CD4-positive, alpha-beta T cell treated with Interleukin-4 for 1 hour (primary cell): ENCODE measurements at regions not wholly inside any gene's neighbourhood (a gene's known extent, or its start where the extent isn't known, plus 50 kb on each side); places are given as distances from the start of the nearest gene placed in this dataset.
A peak's percentile ranks its signal among the peaks of the same experiment; 100 is the strongest.

ENCODE experiments used
- DNase-seq, 2 donors: peaks; one replicate each; pipeline ENCODE4 v3.0.0-alpha.2; 2020 to 2022

- no peak for DNase-seq
These were observed 52.9 kb downstream of the FRMPD3 start for GRCh38 chrX:107502316-107502715.

- no peak for DNase-seq
These were observed 54.6 kb downstream of the FRMPD3 start for GRCh38 chrX:107504006-107504405.

GRCh38 chrX:107505223-107505622 is 55.8 kb downstream of the FRMPD3 start:
- DNase-seq: no peak

GRCh38 chrX:107506596-107507031 is 57.2 kb downstream of the FRMPD3 start:
- no peak for DNase-seq

- no peak for DNase-seq
These were observed 57.8 kb downstream of the FRMPD3 start for GRCh38 chrX:107507093-107507743.

GRCh38 chrX:107507744-107508117 is 58.3 kb downstream of the FRMPD3 start:
- DNase-seq: no peak

- DNase-seq: no peak
These were observed 59.5 kb downstream of the FRMPD3 start for GRCh38 chrX:107508925-107509324.

- no peak for DNase-seq
These were observed 65.5 kb downstream of the FRMPD3 start for GRCh38 chrX:107514944-107515343.

- DNase-seq: no peak
These were observed 72.6 kb downstream of the FRMPD3 start for GRCh38 chrX:107521877-107522586.

GRCh38 chrX:107522901-107523300 is 73.4 kb downstream of the FRMPD3 start:
- DNase-seq: no peak

GRCh38 chrX:107526141-107526540 is 76.7 kb downstream of the FRMPD3 start:
- no peak for DNase-seq

- no peak for DNase-seq
These were observed 80.7 kb downstream of the FRMPD3 start for GRCh38 chrX:107530141-107530540.

- peak; percentile 22 to 48 for DNase-seq
These were observed 88.4 kb downstream of the FRMPD3 start for GRCh38 chrX:107537815-107538214.

GRCh38 chrX:107541244-107541643 is 87.1 kb upstream of the PRPS1 start:
- DNase-seq: no peak

- DNase-seq: no peak
These were observed 86.3 kb upstream of the PRPS1 start for GRCh38 chrX:107542040-107542439.

GRCh38 chrX:107542500-107542899 is 85.8 kb upstream of the PRPS1 start:
- DNase-seq: no peak

- no peak for DNase-seq
These were observed 80.7 kb upstream of the PRPS1 start for GRCh38 chrX:107547621-107548020.

GRCh38 chrX:107548775-107549174 is 79.5 kb upstream of the PRPS1 start:
- DNase-seq: no peak

- DNase-seq: peak in 1 of 2 donors; percentile 39
These were observed 78.8 kb upstream of the PRPS1 start for GRCh38 chrX:107549504-107549903.

GRCh38 chrX:107551546-107551945 is 76.8 kb upstream of the PRPS1 start:
- DNase-seq: no peak

- no peak for DNase-seq
These were observed 75.4 kb upstream of the PRPS1 start for GRCh38 chrX:107552930-107553329.

- no peak for DNase-seq
These were observed 71.3 kb upstream of the PRPS1 start for GRCh38 chrX:107556967-107557366.

GRCh38 chrX:107559506-107559905 is 68.8 kb upstream of the PRPS1 start:
- DNase-seq: no peak

- no peak for DNase-seq
These were observed 68.3 kb upstream of the PRPS1 start for GRCh38 chrX:107560041-107560440.

- DNase-seq: no peak
These were observed 67.3 kb upstream of the PRPS1 start for GRCh38 chrX:107560980-107561379.
